ENCODE measurements at regions not wholly inside any gene's neighbourhood (a gene's known extent, or its start where the extent isn't known, plus 50 kb on each side); places are given as distances from the start of the nearest gene placed in this dataset.

GRCh38 chr18:1929720-1930119, 641.6 kb downstream of the METTL4 start:
- H3K27ac ChIP-seq (replicated peaks), result no peak overlapping the region
- TF ChIP-seq GABPA (IDR thresholded peaks at IDR 0.05; ENCODE audit: low read depth) (no peak), POLR2AphosphoS5 (IDR thresholded peaks at IDR 0.05; ENCODE audit: low read depth) (no peak), SPI1 (IDR thresholded peaks at IDR 0.05; ENCODE audit: borderline replicate concordance, low read depth) (no peak), CTCF (IDR thresholded peaks at IDR 0.05; ENCODE audit: insufficient read depth, low read length) (no peak), REST (IDR thresholded peaks at IDR 0.05; ENCODE audit: insufficient replicate concordance, low read depth) (no peak)
- H3K4me3 ChIP-seq (replicated peaks; ENCODE audit: insufficient read depth, low read length), result no peak overlapping the region
- H3K27me3 ChIP-seq (ENCODE audit: insufficient read depth, poor library complexity, severe bottlenecking), result no peaks in the 10 kb centered on the region
- DNase-seq (ENCODE audit: low read depth in 1 of 2, low spot score in 1 of 2), result no peak

GRCh38 chr18:1930291-1931270, 640.7 kb downstream of the METTL4 start:
- DNase-seq (ENCODE audit: low read depth in 1 of 2, low spot score in 1 of 2), result no peak
- no peak overlapping the region for H3K27ac ChIP-seq (replicated peaks)
- no peak overlapping the region for H3K4me3 ChIP-seq (replicated peaks; ENCODE audit: insufficient read depth, low read length)
- TF ChIP-seq CTCF (IDR thresholded peaks at IDR 0.05; ENCODE audit: insufficient read depth, low read length) (no peak), GABPA (IDR thresholded peaks at IDR 0.05; ENCODE audit: low read depth) (no peak), POLR2AphosphoS5 (IDR thresholded peaks at IDR 0.05; ENCODE audit: low read depth) (no peak), REST (IDR thresholded peaks at IDR 0.05; ENCODE audit: insufficient replicate concordance, low read depth) (no peak), SPI1 (IDR thresholded peaks at IDR 0.05; ENCODE audit: borderline replicate concordance, low read depth) (no peak)
- H3K27me3 ChIP-seq (ENCODE audit: insufficient read depth, poor library complexity, severe bottlenecking), result no peaks in the 10 kb centered on the region

- no peaks in the 10 kb centered on the region for H3K27me3 ChIP-seq (ENCODE audit: insufficient read depth, poor library complexity, severe bottlenecking)
- no peak overlapping the region for H3K4me3 ChIP-seq (replicated peaks; ENCODE audit: insufficient read depth, low read length)
- DNase-seq (ENCODE audit: low read depth in 1 of 2, low spot score in 1 of 2), result no peak
- TF ChIP-seq POLR2AphosphoS5 (IDR thresholded peaks at IDR 0.05; ENCODE audit: low read depth), result no peak
- no peak for TF ChIP-seq GABPA (IDR thresholded peaks at IDR 0.05; ENCODE audit: low read depth)
- TF ChIP-seq REST (IDR thresholded peaks at IDR 0.05; ENCODE audit: insufficient replicate concordance, low read depth), result no peak
- TF ChIP-seq CTCF (IDR thresholded peaks at IDR 0.05; ENCODE audit: insufficient read depth, low read length), result no peak
- TF ChIP-seq SPI1 (IDR thresholded peaks at IDR 0.05; ENCODE audit: borderline replicate concordance, low read depth), result no peak
- no peak overlapping the region for H3K27ac ChIP-seq (replicated peaks)
Observed at GRCh38 chr18:1952486-1952885, 618.8 kb downstream of the METTL4 start.

Measured in HL-60 (cell line).